ENCODE measurements at regions not wholly inside any gene's neighbourhood (a gene's known extent, or its start where the extent isn't known, plus 50 kb on each side); places are given as distances from the start of the nearest gene placed in this dataset.

DNA sequence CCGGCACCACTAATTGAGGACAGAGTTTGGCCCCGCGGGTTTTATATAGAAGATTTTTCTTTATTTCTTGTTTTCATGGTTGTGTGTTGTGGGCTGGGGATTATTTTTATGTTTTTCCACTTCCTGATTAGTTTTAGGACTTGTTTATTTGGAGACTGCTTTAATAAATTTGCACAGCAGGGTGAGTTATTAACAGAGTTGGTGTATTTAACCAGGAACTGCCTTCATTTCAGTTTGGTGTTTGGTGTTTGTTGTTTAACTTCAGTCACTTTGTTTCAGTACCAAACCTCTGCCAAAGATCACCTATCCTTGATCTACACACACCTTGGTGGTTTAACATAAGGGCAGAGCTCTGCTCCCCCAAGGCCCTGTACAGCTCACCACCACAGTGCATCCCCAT, 103.5 kb upstream of the LMO4 start:
- no peak for DNase-seq

DNA sequence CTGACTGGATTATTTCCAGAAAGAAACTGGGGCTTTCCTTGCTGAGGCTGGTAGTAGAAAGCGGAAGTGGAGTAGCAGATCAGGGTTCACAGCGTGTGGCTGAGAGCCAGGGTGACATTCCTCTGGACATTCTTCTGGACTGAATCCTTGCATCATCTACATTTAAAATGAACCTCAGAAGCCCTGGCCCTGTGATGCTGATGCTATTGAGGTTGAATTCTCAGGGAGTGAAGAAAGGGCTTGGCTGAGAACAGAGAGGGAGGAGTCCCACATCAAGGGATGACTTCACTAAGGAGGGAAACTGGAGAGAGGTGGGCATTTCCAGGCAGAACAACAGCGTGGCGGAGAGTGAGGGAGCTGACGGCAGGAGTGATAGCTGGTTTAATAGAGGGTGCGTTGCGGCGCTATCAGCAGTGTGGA, 102.3 kb upstream of the LMO4 start:
- DNase-seq: peak; percentile 74 to 87

DNA sequence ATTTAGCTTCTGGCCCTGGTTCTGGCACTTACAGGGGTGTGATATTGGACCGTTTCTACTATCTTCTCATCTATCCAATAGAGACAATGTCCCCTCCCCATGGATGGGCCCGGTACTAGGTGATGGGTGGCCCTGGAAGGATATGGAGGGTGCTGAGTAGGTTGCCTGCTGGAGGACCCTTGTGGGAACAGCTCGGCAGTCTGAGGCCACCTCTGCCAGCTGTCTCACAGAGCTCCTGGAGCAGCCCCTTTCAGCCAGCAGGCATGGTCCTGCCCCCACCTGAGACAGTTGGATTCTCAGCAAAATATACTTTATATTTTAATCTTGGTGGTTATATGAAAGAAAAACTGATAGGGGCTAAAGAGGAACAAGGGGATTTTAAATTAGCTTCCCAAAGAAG, 101.0 kb upstream of the LMO4 start:
- no peak for DNase-seq

DNA sequence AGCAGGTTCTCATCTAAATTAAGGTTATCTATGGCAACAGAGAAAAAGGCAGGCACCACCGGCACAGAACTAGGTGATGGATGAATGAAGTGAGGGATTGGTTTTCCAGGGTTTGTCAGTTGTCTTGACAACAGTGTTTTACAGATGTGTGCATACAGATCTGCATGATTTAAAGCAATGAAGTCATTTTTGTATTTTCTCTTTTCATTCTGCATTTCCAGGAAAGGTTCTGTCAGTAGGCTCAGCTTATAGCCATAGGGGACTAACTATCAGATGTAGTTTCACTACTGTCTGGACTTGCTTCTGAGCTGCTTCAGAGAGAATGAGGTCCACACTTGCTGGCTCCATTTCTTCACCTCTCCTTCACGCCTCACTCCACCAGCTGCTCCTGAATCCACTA, 98.2 kb upstream of the LMO4 start:
- no peak for DNase-seq

DNA sequence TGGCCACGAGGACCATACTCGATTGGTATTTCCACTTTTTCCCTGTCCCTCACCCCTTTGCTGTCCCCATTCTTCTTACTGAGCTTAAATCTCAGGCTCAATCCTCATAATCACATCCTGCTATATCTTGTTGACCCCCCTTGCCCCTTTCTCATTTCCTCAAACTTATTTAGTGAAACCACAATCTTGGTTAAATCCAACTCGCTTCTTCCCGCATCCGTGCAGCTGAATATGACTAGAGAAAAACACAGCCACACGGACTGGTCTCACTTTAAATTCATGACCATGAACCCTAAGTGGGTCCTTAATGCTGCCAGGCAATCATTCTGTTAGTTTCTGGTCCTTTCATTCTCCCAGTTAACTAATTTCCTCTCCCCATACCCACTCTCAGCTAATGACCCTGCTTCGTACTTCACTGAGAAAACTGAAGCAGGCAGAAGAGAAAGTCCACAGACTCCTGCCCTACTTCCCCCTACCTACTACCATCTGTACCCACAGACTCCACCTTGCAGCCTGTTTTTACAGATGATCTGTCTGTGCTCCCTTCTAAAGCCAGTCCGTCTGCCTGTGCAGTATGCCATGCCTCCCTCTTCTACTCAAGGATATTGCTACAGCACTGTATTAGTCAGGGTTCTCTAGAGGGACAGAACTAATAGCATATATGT, 96.8 kb upstream of the LMO4 start:
- no peak for DNase-seq

DNA sequence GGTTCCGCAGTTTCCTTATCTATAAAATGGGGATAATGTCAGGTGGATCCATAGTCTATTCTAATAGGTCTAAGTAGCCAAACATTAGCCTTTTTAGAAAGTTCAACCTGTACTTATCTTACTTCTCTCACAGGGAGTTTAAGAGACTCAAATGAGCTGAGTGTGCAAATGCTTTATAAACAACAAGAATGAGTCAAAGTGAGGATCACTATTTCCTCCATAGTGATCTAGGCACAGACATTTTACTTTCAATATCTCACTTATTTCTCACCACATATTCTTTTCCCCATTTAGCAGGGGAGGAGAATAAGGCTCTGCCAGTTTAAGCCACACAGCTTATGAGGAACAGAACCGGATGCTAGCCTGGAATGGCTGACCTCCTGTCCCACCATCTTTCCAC, 92.1 kb upstream of the LMO4 start:
- DNase-seq: no peak

DNA sequence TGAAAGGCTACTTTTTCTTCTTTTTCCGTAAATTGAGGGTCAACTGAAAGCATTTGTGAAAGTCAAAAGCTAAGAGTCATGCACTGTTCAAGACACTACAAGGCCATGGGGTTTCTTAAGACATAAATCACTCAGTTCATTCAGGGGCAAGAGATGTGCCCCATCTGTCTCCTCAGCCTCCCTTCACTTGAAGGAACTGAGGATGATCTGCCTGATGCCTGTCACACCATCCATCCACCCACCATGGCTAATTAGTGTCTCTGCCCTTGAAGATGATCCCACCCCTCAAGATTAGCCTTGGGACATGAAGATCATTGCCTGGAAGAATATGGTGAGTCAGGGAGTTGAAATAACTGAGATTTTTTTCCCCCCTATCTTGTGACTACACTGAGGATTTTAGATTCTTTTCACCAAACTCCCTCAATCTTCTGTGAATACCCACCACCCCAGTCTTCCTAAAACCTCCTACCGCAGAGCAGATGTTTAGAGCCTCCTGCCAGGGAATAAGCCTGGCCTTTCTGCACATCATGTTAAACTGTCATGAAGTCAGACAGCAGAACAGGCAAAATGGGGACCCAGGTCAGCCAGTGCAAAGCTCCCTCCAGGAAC, 88.6 kb upstream of the LMO4 start:
- DNase-seq: no peak

DNA sequence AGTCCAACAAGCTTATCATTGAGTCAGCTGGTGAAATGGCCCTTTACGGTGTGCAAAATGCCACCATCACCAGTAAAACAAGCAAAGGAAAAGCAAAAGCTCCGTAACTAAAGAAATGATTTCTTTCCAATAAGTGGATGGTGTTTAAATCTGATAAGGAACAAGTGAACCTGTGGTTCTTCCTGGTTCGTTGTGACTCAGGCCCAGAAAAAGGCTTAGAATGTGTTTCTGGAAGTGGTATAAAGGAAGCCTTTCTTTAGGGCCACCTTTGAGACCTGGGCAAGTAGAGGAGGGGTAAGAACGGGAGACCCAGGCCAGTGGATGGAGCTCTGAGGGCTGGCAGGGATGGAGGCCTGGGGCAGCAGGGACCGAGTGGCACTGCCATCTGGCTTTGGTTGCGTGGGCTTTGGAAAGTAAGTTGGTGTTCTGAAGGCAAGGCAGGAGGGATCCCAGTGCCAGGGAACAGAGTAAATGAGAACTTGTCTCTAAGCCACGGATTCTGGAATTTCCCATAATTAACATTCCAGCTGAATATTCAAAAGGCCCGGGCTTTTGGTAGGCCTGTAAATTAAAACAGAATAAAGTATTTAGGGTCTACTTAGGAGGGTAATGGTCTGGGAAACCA, 87.9 kb upstream of the LMO4 start:
- no peak for DNase-seq

DNA sequence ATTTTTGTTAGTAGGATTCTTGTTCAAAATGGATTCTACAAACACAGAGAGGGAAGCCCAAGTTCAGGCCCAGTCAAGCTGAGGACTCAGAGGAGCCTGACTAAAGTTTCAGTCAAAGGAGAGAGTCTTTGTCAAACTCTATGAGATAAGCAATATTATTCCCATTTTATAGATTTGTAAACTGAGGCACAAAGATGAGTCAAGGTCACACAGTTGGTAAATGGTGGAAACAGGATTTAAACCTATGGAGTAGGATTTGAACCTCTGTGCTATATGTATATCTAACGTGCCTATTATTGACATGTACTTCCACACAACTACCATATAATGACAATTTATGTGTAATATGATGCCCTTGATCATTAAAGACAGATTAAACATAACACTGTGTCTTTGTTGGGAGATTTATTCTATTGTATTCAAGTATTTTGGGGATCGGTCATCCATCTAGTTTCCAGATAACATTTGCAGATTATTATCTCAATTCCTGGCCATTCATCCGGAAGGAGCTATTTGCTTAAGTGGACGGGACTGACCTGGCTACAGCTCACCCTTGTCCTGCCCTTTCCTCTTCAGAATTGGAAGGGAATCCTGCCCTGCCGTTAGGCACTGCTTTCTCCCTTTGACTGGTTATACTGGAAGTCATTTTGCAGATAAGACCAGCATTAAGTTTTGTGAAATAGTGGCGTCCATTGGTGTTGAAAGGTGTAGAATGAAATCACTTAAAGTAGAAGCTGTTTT, 86.1 kb upstream of the LMO4 start:
- no peak for DNase-seq

DNA sequence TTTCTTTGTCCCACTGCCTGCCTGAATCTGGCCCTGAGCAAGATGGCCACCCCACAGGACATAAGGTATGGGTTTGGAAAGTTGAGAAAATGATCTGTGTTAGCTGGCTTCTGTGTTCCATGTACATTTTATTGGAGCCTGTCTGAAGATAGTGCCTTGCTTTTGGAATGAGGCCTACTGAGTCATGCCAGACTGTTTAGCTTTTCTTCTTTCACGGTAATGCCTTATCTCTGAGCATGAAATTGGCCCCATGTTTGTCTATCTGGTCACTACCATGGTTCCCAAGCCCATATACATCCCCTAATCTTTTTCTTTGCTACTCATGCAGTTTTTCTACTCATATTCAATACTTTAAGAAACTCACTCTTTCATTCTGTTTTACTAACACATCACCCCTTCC, 85.1 kb upstream of the LMO4 start:
- DNase-seq: no peak

DNA sequence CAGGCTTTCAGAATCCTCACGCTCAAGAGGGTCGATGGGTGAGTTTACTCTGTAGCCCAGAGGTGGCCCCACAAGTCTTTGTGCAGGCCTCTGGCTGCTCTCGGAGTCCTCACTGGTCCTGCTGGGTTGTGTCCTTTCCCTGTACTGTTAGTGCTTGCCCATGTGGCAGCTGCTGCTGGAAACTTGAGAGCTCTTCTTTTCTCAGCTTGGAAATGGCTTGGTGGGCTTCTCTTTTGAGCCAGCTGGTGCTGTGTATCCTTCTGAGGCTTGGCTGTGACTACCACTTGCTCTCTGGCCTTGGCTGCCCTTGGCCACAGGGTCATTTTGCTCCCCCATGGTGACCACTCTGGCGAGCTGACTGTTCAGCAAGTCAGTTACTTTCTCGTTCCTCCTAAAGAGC, 82.2 kb upstream of the LMO4 start:
- DNase-seq: no peak

DNA sequence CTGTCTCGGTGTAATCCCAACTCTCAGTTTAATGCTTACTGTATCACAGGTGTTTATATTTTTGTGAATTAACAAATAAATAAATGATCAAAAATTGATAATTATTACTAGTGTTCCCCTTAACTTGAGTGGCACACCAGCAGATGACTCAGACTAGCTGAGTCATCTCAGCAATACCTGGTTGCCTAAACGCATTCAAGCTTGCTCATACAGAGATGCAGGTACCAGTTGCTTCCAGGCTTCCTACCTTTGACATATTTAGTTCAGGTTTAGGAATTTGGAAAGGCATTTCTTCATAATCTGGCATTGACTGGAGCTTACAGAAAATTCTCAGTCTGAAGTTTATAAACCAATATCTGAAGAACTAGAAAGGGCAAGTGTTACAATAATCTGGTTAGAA, 78.9 kb upstream of the LMO4 start:
- DNase-seq: no peak

DNA sequence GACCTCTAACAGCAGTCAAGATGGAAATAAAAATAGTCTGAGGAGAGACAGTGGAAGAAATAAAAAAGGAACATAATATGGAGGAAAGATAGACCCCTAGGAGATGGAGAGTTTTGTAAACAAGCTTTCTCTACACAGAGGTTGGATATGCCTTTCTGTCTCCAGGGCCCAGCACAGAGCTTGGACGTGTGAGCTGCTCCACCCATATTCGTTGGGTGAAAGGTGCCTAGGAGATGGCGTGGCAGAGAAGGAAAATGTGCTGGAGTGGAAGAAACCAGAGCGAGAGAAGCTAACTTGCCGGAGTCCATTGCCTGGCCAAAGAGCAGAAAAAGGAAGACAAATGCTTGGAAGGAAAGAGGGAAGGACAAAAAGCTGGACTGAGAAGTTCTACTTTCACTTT, 78.3 kb upstream of the LMO4 start:
- no peak for DNase-seq

DNA sequence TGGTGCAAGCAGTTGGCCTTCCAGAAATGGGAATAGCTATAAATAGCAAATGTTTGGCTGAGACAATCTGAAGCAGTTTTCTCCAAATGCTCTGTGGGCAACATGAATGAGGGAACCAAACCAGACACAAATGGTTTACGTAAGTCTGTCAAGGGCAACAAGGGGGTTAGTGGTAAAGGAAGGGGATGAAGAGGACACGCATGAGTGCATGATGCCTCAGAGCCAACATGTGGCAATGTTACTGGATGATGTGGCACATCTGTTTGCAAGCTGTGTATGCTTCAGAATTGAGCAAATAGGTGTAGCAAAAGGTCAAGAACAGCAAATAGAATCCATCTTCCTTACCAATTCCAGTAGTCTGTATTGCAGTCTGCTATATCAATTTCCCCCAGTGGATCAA, 76.3 kb upstream of the LMO4 start:
- DNase-seq: peak in 1 of 2 donors; percentile 9

DNA sequence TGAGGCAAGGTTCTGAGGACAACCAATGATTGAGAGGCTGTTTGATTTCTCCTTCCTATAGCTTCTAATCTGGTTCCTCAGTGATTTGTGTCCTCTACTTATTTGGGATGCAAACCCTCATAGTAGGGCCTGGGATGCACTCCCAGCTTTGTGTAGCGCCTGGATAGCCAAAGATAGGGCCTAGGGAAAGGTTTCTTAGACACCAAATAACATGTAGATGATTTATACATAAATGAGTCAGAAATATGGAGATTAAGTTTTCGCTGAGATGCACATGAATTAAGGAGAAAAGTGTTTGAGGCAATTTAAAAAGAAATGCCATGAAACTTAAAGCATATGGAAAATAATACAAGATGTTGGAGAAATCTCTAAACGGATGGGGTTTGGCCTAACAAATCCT, 66.0 kb upstream of the LMO4 start:
- DNase-seq: no peak

DNA sequence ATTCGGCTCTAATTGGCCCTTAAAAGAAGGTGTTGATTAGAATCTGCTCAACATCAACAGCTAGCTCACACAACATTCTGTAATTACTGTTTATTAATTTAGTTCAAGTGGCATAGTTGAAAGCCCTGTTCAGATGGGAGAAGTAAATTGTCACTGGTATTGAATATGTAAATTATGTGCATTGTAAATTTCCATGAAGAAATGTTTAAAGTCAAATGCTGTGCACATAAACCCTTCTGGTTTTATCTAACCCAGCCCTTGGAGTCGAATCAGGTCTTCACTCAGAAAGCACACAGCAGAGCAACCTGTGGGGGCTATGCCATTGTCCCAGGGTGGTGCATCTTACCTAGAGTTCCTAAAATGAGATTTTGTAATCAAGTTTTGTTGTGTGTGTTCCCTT, 65.4 kb upstream of the LMO4 start:
- no peak for DNase-seq

DNA sequence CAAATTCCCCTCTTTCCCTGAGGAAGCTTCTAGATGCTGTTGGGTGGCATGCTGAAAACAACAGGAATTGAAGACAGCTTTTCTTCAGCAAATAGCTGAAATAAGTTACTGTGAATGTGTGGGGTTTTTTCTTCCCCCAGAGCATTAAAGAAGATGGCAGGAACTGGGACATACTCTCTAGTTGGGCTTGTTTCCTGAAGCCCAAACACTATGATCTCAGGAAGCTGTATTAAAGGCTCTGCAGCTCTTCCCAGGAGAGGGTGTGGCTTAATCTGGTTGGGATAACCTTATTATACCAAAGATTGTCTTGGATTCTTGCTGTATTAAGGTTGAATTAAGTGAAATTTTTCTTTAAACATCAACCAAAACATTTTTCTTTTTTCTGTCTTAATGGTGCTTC, 64.9 kb upstream of the LMO4 start:
- no peak for DNase-seq

DNA sequence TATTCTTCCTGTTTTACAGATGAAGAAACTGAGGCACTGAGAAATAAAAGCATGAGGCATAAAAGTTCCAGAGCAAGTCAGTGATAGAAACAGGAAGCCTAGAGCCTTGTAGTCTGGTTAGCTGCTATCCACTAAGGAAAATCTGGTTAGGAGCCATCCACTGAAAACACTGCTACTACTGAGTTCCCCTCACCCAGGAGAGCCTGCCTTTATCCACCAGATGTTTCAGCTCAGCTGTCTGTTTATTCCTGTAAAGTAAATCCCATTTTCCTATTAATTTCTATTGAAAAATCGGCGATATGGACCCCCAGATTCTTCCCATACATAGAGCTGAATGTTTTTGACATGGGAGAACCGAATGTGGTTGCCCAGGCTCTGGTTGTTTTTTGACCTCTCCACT, 63.7 kb upstream of the LMO4 start:
- DNase-seq: no peak

DNA sequence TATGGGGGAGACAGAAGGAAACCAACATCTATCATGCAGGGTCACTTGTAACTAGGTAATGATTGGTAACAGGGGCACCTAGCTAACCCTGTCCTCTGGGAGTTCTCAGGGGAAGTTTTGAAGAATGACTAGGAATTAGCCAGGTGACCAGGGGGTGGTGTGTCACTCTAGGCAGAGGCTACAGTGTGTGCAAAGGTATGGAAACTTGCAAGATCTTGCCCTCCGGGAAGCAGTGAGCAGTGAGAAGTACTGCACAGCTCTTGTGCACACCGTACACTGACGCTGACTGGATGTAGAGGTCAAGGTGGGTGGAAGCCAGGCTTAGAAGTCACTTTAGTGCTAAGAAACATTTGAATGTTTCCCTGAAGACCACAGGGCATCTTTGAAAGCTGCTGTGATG, 62.9 kb upstream of the LMO4 start:
- DNase-seq: no peak

DNA sequence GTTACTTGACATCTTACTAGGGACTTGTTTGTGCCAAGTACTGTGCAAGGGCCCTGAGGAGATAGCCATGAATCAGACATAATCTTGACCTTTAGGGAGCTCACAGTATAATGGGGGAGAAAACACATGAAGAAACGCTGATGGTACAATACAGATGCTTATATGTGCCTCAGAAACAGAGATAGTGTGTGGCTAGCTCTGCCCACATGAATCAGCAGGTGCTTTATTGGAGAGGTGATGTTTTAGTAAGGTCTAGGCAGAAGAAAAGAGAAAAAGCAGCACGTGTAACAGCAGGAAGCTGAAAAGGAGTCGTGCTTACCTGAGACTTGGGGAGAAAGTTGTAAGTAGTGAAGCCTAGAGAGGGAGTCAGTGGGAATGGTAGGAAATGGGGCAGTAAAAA, 60.6 kb upstream of the LMO4 start:
- no peak for DNase-seq

DNA sequence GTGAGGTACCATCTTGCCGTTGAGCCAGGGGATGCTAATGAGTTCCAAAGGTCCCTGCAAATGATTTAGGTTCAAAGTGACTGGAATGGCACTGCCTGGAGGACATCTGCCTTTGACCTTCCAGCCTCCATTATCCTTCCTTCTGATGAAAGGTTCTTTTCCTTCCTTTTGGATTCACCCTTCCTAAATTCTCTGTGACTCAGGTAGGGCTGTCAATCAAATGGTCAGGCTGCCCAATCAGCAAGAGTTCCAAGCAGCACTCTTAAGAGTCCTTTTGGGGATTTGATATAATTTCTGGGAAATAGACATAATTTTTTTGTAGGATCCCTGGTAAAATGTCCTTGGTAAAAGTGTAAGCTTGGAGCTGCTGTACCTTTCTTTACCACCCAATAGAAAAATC, 58.8 kb upstream of the LMO4 start:
- DNase-seq: no peak

DNA sequence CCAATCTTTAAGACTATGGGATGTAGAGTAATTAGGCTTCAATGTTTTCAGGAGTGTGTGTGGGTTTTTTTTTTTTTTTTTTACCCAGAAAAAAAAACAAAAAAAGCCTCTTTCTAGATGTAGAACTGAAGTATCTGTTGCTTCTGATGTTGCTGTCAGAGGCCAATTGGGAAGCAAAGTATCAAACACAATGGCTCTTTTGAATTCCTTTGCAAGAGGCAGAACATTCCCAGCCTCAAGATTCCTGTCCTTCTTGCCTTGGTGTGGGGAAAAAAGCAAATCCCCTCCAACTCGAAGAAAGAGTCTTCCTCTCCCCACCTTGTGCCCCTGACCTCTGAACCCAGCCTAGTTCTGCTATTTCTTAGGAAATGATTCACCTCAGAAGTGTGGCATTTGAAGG, 55.4 kb upstream of the LMO4 start:
- DNase-seq: no peak

DNA sequence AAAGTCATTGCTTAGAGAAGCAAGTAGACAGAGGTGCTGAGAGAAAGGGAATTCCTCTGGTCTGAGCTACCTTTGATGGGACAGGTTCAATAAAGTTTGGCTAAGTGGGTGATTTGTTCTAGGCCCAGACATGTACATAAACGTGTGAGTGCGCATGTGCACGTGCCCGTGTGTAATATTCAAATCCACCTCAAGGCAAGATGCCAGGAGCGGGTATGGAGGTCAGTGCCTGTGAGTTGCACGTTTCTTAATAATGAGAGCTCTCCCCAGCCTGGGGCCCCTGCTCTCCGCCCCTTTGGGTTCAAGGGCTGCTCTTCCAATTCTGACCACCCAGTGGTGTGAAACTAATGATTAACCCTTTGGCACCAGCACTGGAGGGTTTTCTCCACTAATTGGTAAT, 53.8 kb upstream of the LMO4 start:
- DNase-seq: no peak

All from inflammatory macrophage (primary cell).